H9 (cell line): ENCODE measurements at regions not wholly inside any gene's neighbourhood (a gene's known extent, or its start where the extent isn't known, plus 50 kb on each side); places are given as distances from the start of the nearest gene placed in this dataset.
A peak's percentile ranks its signal among the peaks of the same experiment; 100 is the strongest.

Experiments used
- DNase-seq: peaks from one replicate; pipeline ENCODE4 v3.0.0-alpha.2; 2017
- H2AFZ ChIP-seq: one replicate; pipeline ENCODE4 v1.6.1; 2013; ENCODE audit warnings: mild to moderate bottlenecking, low read length, control low read depth, moderate library complexity
- H2AK5ac ChIP-seq: 2 replicates; pipeline ENCODE4 v1.6.1; 2013; ENCODE audit warnings: low read length, control low read depth, mixed read lengths; ENCODE audit not compliant: insufficient read length
- H2BK120ac ChIP-seq: one replicate; pipeline ENCODE4 v1.6.1; 2013; ENCODE audit warnings: low read depth, mild to moderate bottlenecking, low read length, control low read depth, inconsistent platforms; ENCODE audit not compliant: poor library complexity, severe bottlenecking
- H2BK12ac ChIP-seq: 2 replicates; pipeline ENCODE4 v1.6.1; 2013; ENCODE audit warnings: low read length, control low read depth, mixed read lengths, low read depth; ENCODE audit not compliant: insufficient read length
- H2BK15ac ChIP-seq: 2 replicates; pipeline ENCODE4 v1.6.1; 2013; ENCODE audit warnings: low read depth, low read length, control low read depth
- H2BK20ac ChIP-seq: one replicate; pipeline ENCODE4 v1.6.1; 2013; ENCODE audit warnings: low read depth, mild to moderate bottlenecking, low read length, control low read depth, inconsistent platforms; ENCODE audit not compliant: poor library complexity, severe bottlenecking
- H2BK5ac ChIP-seq: 2 replicates; pipeline ENCODE4 v1.6.1; 2013; ENCODE audit warnings: low read length, control low read depth, mixed read lengths; ENCODE audit not compliant: insufficient read length
- H3K14ac ChIP-seq: 2 replicates; pipeline ENCODE4 v1.6.1; 2013; ENCODE audit warnings: low read length, control low read depth; ENCODE audit not compliant: insufficient read depth
- H3K18ac ChIP-seq: 2 replicates; pipeline ENCODE4 v1.6.1; 2013; ENCODE audit warnings: low read depth, mild to moderate bottlenecking, mixed read lengths, low read length, control low read depth; ENCODE audit not compliant: insufficient read length
- H3K23ac ChIP-seq: 2 replicates; pipeline ENCODE4 v1.6.1; 2013; ENCODE audit warnings: low read length, control low read depth, mixed read lengths, low read depth; ENCODE audit not compliant: insufficient read length
- H3K23me2 ChIP-seq: 2 replicates; pipeline ENCODE4 v1.6.1; 2013; ENCODE audit warnings: low read depth, mild to moderate bottlenecking, mixed read lengths, low read length, control low read depth; ENCODE audit not compliant: insufficient read length, poor library complexity, severe bottlenecking
- H3K27ac ChIP-seq: 2 replicates; pipeline ENCODE4 v1.5.1; 2013; ENCODE audit warnings: low read length, control low read depth, mixed read lengths, low read depth; ENCODE audit not compliant: insufficient read length
- H3K27me3 ChIP-seq: 2 replicates; pipeline ENCODE4 v1.6.1; 2013; ENCODE audit warnings: low read length, control low read depth, inconsistent platforms; ENCODE audit not compliant: insufficient read depth
- H3K4ac ChIP-seq: 2 replicates; pipeline ENCODE4 v1.6.1; 2013; ENCODE audit warnings: low read depth, mild to moderate bottlenecking, control low read depth, inconsistent platforms, low read length, moderate library complexity
- H3K4me1 ChIP-seq: 2 replicates; pipeline ENCODE4 v1.6.1; 2013; ENCODE audit warnings: low read length, control low read depth, inconsistent platforms; ENCODE audit not compliant: insufficient read depth
- H3K4me2 ChIP-seq: 2 replicates; pipeline ENCODE4 v1.6.1; 2013; ENCODE audit warnings: low read length, control low read depth, mixed read lengths; ENCODE audit not compliant: insufficient read length, insufficient read depth
- H3K56ac ChIP-seq: 2 replicates; pipeline ENCODE4 v1.6.1; 2013; ENCODE audit warnings: low read depth, mild to moderate bottlenecking, mixed read lengths, low read length, control low read depth; ENCODE audit not compliant: insufficient read length
- H3K79me1 ChIP-seq: 2 replicates; pipeline ENCODE4 v1.6.1; 2013; ENCODE audit warnings: low read depth, mild to moderate bottlenecking, moderate library complexity, low read length, control low read depth, inconsistent platforms; ENCODE audit not compliant: insufficient read depth, poor library complexity, severe bottlenecking
- H3K79me2 ChIP-seq: 2 replicates; pipeline ENCODE4 v1.6.1; 2013; ENCODE audit warnings: low read length, control low read depth, inconsistent platforms; ENCODE audit not compliant: insufficient read depth
- H3K9ac ChIP-seq: 2 replicates; pipeline ENCODE4 v1.6.1; 2013; ENCODE audit warnings: low read length, control low read depth, mixed read lengths; ENCODE audit not compliant: insufficient read length; ENCODE audit errors: extremely low read depth
- H3K9me3 ChIP-seq: one replicate; pipeline ENCODE4 v1.6.1; 2013; ENCODE audit warnings: low read depth, low read length, inconsistent platforms; ENCODE audit not compliant: control insufficient read depth
- H3T11ph ChIP-seq: one replicate; pipeline ENCODE4 v1.6.1; 2013; ENCODE audit warnings: mild to moderate bottlenecking, low read length, control low read depth, inconsistent platforms
- H4K20me1 ChIP-seq: one replicate; pipeline ENCODE4 v1.6.1; 2013; ENCODE audit not compliant: control insufficient read depth, insufficient read length, insufficient read depth
- H4K5ac ChIP-seq: 2 replicates; pipeline ENCODE4 v1.6.1; 2013; ENCODE audit warnings: low read depth, mild to moderate bottlenecking, mixed read lengths, low read length, control low read depth; ENCODE audit not compliant: insufficient read length
- H4K8ac ChIP-seq: replicated peaks from 2 replicates; pipeline ENCODE4 v1.6.1; 2013; ENCODE audit warnings: low read length, control low read depth, mixed read lengths, low read depth; ENCODE audit not compliant: insufficient read length
- H4K91ac ChIP-seq: 2 replicates; pipeline ENCODE4 v1.6.1; 2013; ENCODE audit warnings: low read depth, mild to moderate bottlenecking, moderate library complexity, mixed read lengths, low read length, control low read depth; ENCODE audit not compliant: insufficient read length
- H3K27ac Mint-ChIP-seq, 3 experiments: 2 replicates in 2 of 3; 3 replicates in 1 of 3; pipeline ENCODE4 v1.8.0; 2020 to 2021; ENCODE audit warnings: mixed read lengths in 3 of 3, mild to moderate bottlenecking in 1 of 3, moderate library complexity in 1 of 3
- H3K27me3 Mint-ChIP-seq: 2 replicates; pipeline ENCODE4 v1.8.0; 2021; ENCODE audit warnings: low read depth, mild to moderate bottlenecking, moderate library complexity, mixed read lengths
- H3K36me3 Mint-ChIP-seq, 3 experiments: 2 replicates in 2 of 3; 3 replicates in 1 of 3; pipeline ENCODE4 v1.8.0; 2020 to 2021; ENCODE audit warnings: low read depth in 3 of 3, mixed read lengths in 3 of 3; ENCODE audit not compliant: insufficient read depth in 1 of 3
- H3K4me1 Mint-ChIP-seq, 2 experiments: 2 replicates each; pipeline ENCODE4 v1.8.0; 2020; ENCODE audit warnings: mixed read lengths in 2 of 2
- H3K4me3 Mint-ChIP-seq, 2 experiments: 2 replicates in 1 of 2; 3 replicates in 1 of 2; pipeline ENCODE4 v1.8.0; 2020 to 2021; ENCODE audit warnings: mild to moderate bottlenecking in 2 of 2, mixed read lengths in 2 of 2, moderate library complexity in 1 of 2
- H3K9me3 Mint-ChIP-seq, 2 experiments: 2 replicates in 1 of 2; 3 replicates in 1 of 2; pipeline ENCODE4 v1.8.0; 2020; ENCODE audit warnings: mild to moderate bottlenecking in 2 of 2, mixed read lengths in 2 of 2, moderate library complexity in 1 of 2
- WGBS: extraction: QIAGEN DNeasy Blood & Tissue Kit; methylation state at CpG from one replicate; pipeline ENCODE4 v1.1.7; 2013; ENCODE audit warnings: missing lambda C conversion rate, low lambda C conversion rate, mixed read lengths; ENCODE audit not compliant: insufficient read length; ENCODE audit errors: extremely low coverage; 5-methylcytosine and 5-hydroxymethylcytosine counted together
- TF ChIP-seq, protein P1 (sequence below): fragments of 200-600 bp; sonication (generic); conservative IDR thresholded peaks from 3 replicates; pipeline ENCODE4 v1.8.0; 2021; ENCODE audit warnings: antibody characterized with exemption, mild to moderate bottlenecking

DNA sequence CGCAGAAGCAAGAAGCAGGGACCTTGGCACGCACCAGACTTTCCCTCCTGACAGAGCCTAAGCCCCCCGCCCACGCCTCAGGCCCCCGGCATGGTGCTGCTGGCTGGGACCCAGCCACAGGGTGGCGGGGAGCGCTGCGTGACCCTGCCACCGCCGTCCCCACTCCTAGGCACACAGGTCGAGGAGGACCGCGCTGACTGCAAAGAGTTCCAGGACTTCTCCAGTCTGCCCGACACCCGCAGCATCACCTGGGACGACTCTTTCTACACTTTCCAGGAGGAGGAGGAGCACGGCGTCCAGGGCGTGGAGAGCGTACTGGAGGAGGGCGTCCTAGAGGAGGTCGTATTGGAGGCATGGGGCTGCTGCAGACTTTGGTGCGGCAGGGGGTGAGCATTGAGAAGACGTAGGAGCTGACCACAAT is 103.7 kb downstream of the TRIM51G start:
- peak; percentile 10 for DNase-seq
- Histone ChIP-seq H3K27me3 (no peaks in the 10 kb centered on the region), H3T11ph (no peak overlapping the region), H2AK5ac (no peak overlapping the region), H4K8ac (no peak overlapping the region), H3K18ac (no peak overlapping the region), H2BK5ac (no peak overlapping the region), H2BK12ac (no peak overlapping the region), H2BK15ac (no peak overlapping the region), H3K56ac (no peak overlapping the region), H4K5ac (no peak overlapping the region), H3K79me2 (no peaks in the 10 kb centered on the region), H3K79me1 (no peaks in the 10 kb centered on the region), H3K4me2 (no peak overlapping the region), H3K4ac (no peak overlapping the region), H3K23me2 (no peaks in the 10 kb centered on the region), H2AFZ (no peak overlapping the region), H4K20me1 (no peaks in the 10 kb centered on the region), H2BK120ac (no peak overlapping the region), H3K27ac (no peak overlapping the region), H3K14ac (no peak overlapping the region), H3K9ac (no peak overlapping the region), H3K9me3 (peaks cover 8% of the 10 kb centered on the region), H4K91ac (no peak overlapping the region), H3K23ac (no peak overlapping the region), H3K4me1 (no peaks in the 10 kb centered on the region), H2BK20ac (no peak overlapping the region)
- Mint-ChIP-seq H3K9me3 (peaks cover 50 to 51% of the 10 kb centered on the region in 2 experiments), H3K27me3 (peaks cover 3% of the 10 kb centered on the region; the same call in 1 of the 2 replicates), H3K27ac (no peak overlapping the region), H3K4me3 (no peak overlapping the region), H3K4me1 (no peaks in the 10 kb centered on the region), H3K36me3 (peaks cover 0 to 17% (median 0%) of the 10 kb centered on the region in 3 experiments; a peak in 3 of 7 replicates)
- no CpG with 5 or more reads among the region's 24 CpGs for whole genome bisulfite sequencing
- TF ChIP-seq, protein P1, sequence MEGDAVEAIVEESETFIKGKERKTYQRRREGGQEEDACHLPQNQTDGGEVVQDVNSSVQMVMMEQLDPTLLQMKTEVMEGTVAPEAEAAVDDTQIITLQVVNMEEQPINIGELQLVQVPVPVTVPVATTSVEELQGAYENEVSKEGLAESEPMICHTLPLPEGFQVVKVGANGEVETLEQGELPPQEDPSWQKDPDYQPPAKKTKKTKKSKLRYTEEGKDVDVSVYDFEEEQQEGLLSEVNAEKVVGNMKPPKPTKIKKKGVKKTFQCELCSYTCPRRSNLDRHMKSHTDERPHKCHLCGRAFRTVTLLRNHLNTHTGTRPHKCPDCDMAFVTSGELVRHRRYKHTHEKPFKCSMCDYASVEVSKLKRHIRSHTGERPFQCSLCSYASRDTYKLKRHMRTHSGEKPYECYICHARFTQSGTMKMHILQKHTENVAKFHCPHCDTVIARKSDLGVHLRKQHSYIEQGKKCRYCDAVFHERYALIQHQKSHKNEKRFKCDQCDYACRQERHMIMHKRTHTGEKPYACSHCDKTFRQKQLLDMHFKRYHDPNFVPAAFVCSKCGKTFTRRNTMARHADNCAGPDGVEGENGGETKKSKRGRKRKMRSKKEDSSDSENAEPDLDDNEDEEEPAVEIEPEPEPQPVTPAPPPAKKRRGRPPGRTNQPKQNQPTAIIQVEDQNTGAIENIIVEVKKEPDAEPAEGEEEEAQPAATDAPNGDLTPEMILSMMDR, result no peak
